ENCODE measurements at regions not wholly inside any gene's neighbourhood (a gene's known extent, or its start where the extent isn't known, plus 50 kb on each side); places are given as distances from the start of the nearest gene placed in this dataset.

GRCh38 chr6:23224540-23224939 lies 655.2 kb downstream of the HDGFL1 start:
- peaks cover 46% of the 10 kb centered on the region for H3K9me3 Mint-ChIP-seq
- peaks cover 8% of the 10 kb centered on the region for H3K27me3 Mint-ChIP-seq (ENCODE audit: low read depth, poor library complexity)
- H3K36me3 Mint-ChIP-seq (ENCODE audit: low read depth) = peaks cover 12% of the 10 kb centered on the region

DNA sequence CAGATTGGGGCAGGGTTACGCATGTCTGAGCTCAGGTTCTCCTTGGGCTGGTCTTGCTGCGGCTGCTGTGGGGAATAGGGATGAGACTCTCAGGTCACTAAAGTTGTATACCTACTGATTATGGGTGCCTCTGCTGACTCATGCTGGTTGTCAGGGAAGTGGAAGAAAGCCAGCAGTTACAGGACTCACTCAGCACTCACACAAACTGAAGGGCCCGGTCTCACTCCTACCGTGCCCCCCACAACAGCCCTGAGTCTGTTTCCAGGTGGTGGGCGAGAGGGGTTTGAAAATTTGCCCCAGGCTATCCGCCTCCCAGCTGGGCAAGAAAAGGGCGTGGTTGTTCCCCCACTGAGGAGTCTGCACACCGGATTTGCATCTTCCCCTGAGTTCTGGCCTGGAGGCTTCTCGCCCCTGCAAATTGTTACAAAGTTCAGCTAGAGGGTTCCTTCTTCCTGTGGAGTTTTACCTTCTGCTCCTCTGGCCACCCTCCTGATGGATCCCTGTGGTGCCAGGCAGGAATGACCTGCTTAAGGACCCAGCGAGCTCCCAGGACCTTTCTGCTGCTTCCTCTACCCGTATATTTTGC lies 659.2 kb downstream of the HDGFL1 start:
- Mint-ChIP-seq H3K36me3 (ENCODE audit: low read depth) (peaks cover 12% of the 10 kb centered on the region), H3K27me3 (ENCODE audit: low read depth, poor library complexity) (peaks cover 8% of the 10 kb centered on the region), H3K27ac (no peak overlapping the region), H3K9me3 (peaks cover 42% of the 10 kb centered on the region), H3K4me3 (no peak overlapping the region), H3K4me1 (no peaks in the 10 kb centered on the region)
- no peak for DNase-seq
- TF ChIP-seq, protein P1, sequence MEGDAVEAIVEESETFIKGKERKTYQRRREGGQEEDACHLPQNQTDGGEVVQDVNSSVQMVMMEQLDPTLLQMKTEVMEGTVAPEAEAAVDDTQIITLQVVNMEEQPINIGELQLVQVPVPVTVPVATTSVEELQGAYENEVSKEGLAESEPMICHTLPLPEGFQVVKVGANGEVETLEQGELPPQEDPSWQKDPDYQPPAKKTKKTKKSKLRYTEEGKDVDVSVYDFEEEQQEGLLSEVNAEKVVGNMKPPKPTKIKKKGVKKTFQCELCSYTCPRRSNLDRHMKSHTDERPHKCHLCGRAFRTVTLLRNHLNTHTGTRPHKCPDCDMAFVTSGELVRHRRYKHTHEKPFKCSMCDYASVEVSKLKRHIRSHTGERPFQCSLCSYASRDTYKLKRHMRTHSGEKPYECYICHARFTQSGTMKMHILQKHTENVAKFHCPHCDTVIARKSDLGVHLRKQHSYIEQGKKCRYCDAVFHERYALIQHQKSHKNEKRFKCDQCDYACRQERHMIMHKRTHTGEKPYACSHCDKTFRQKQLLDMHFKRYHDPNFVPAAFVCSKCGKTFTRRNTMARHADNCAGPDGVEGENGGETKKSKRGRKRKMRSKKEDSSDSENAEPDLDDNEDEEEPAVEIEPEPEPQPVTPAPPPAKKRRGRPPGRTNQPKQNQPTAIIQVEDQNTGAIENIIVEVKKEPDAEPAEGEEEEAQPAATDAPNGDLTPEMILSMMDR (IDR thresholded peaks at IDR 0.05) = no peak

More at GRCh38 chr6:23224540-23224939, 655.2 kb downstream of the HDGFL1 start:
- TF ChIP-seq, protein P1 (IDR thresholded peaks at IDR 0.05) = no peak
- no peak for DNase-seq
- no peak overlapping the region for H3K27ac Mint-ChIP-seq
- no peak overlapping the region for H3K4me3 Mint-ChIP-seq
- no peaks in the 10 kb centered on the region for H3K4me1 Mint-ChIP-seq

DNA sequence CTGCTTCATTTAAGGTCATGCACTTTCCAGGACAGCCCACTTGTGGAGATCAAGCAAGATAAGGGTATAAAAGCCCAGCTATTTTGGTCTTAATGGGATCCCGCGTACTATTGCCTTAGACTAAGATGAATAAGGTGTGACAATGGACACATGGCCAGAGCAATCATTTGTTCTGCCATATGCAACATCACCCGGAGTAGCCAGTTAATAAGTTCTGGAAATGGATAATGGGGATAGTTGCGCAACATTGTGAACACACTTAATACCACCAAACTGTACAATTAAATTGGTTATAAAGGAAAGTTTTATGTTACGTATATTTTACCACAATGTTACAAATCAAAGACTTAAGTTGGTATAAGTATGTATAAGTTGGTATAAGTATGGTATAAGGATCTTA lies 674.5 kb downstream of the HDGFL1 start:
- H3K27ac Mint-ChIP-seq = no peak overlapping the region
- no peaks in the 10 kb centered on the region for H3K27me3 Mint-ChIP-seq (ENCODE audit: low read depth, poor library complexity)
- TF ChIP-seq, protein P1 (IDR thresholded peaks at IDR 0.05) = no peak
- no peaks in the 10 kb centered on the region for H3K36me3 Mint-ChIP-seq (ENCODE audit: low read depth)
- no peak overlapping the region for H3K4me3 Mint-ChIP-seq
- H3K4me1 Mint-ChIP-seq = no peaks in the 10 kb centered on the region
- no peak for DNase-seq
- no peaks in the 10 kb centered on the region for H3K9me3 Mint-ChIP-seq

- Mint-ChIP-seq H3K4me1 (no peaks in the 10 kb centered on the region), H3K27ac (no peak overlapping the region), H3K36me3 (ENCODE audit: low read depth) (no peaks in the 10 kb centered on the region), H3K4me3 (no peak overlapping the region), H3K27me3 (ENCODE audit: low read depth, poor library complexity) (no peaks in the 10 kb centered on the region), H3K9me3 (no peaks in the 10 kb centered on the region)
- TF ChIP-seq, protein P1 (IDR thresholded peaks at IDR 0.05) = no peak
- no peak for DNase-seq
These were observed 674.9 kb downstream of the HDGFL1 start for GRCh38 chr6:23244300-23244699.

DNA sequence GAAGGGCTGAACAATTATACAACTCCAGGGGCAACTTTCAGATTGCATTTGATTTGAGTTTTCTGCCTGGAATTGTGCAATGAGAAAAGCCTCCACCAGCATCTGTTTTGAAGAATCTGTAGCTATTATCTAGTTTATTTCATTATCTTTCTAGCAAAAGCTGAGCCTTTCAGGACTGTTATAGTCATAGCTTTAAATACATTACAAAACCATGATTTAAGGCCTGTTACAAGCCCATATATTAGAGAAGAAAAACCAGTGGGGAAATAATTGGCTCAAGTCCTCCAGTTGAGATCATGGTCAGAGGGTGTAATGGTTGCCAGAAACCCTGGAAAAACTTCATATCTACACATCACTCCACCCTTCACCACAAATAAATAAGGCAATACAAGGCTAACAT lies 676.2 kb downstream of the HDGFL1 start:
- Mint-ChIP-seq H3K4me3 (no peak overlapping the region), H3K4me1 (no peaks in the 10 kb centered on the region), H3K36me3 (ENCODE audit: low read depth) (no peaks in the 10 kb centered on the region), H3K27ac (no peak overlapping the region), H3K27me3 (ENCODE audit: low read depth, poor library complexity) (no peaks in the 10 kb centered on the region), H3K9me3 (no peaks in the 10 kb centered on the region)
- no peak for DNase-seq
- TF ChIP-seq, protein P1 (IDR thresholded peaks at IDR 0.05) = no peak

DNA sequence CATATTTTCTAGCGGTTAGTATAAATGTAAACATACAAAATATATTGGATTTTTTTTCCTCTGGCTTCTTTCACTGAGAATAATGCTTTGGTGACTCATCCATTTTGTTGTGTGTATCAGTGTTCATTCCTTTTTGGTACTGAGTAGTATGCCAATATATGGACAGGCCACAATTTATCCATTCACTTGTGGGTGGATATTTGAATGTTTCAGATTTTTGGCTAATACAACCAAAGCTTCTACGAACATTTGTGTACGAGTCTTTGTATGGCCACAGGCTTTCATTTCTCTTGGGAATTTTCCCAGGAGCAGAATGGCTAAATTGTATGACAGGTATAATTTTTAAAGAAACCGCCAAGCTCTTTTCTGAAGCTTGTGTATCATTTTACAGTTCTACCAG lies 677.5 kb downstream of the HDGFL1 start:
- Mint-ChIP-seq H3K27me3 (ENCODE audit: low read depth, poor library complexity) (no peaks in the 10 kb centered on the region), H3K36me3 (ENCODE audit: low read depth) (no peaks in the 10 kb centered on the region), H3K27ac (no peak overlapping the region), H3K4me1 (no peaks in the 10 kb centered on the region), H3K4me3 (no peak overlapping the region), H3K9me3 (no peaks in the 10 kb centered on the region)
- TF ChIP-seq, protein P1 (IDR thresholded peaks at IDR 0.05) = no peak
- DNase-seq = no peak

All from nephron progenitor cell (in vitro differentiated cells).